Astrocyte (in vitro differentiated cells and primary cell): ENCODE measurements at regions not wholly inside any gene's neighbourhood (a gene's known extent, or its start where the extent isn't known, plus 50 kb on each side); places are given as distances from the start of the nearest gene placed in this dataset.

Experiments
- DNase-seq: peaks from one replicate; pipeline ENCODE4 v3.0.0-alpha.2; 2010; ENCODE audit warnings: low read depth
- FAIRE-seq: peaks from 2 replicates; lab custom pipeline; 2011; peaks lifted over from hg19 to GRCh38; lab: Jason Lieb, UNC
- H2AFZ ChIP-seq: 2 replicates; pipeline ENCODE4 v1.6.0; 2012; ENCODE audit warnings: low read depth, low read length, inconsistent platforms
- H3K27ac ChIP-seq: 2 replicates; pipeline ENCODE4 v1.5.1; 2011; ENCODE audit warnings: low read depth, low read length, inconsistent platforms
- H3K27me3 ChIP-seq: 2 replicates; pipeline ENCODE4 v1.6.0; 2011; ENCODE audit warnings: low read length, inconsistent platforms; ENCODE audit not compliant: insufficient read depth
- H3K36me3 ChIP-seq: 2 replicates; pipeline ENCODE4 v1.5.1; 2011; ENCODE audit warnings: low read length, inconsistent platforms; ENCODE audit not compliant: insufficient read depth
- H3K4me1 ChIP-seq: 2 replicates; pipeline ENCODE4 v1.5.1; 2011; ENCODE audit warnings: low read length, inconsistent platforms; ENCODE audit not compliant: insufficient read depth
- H3K4me2 ChIP-seq: 2 replicates; pipeline ENCODE4 v1.6.0; 2012; ENCODE audit warnings: low read length, inconsistent platforms
- H3K4me3 ChIP-seq: 2 replicates; pipeline ENCODE4 v1.5.1; 2011; ENCODE audit warnings: low read depth, mild to moderate bottlenecking, low read length, inconsistent platforms; ENCODE audit not compliant: insufficient read depth
- H3K79me2 ChIP-seq: 2 replicates; pipeline ENCODE4 v1.6.0; 2012; ENCODE audit warnings: mild to moderate bottlenecking, low read length, inconsistent platforms; ENCODE audit not compliant: insufficient read depth
- H3K9ac ChIP-seq: 2 replicates; pipeline ENCODE4 v1.6.0; 2012; ENCODE audit warnings: mild to moderate bottlenecking, low read length, inconsistent platforms
- H3K9me3 ChIP-seq: 2 replicates; pipeline ENCODE4 v1.5.1; 2012; ENCODE audit warnings: low read depth, mild to moderate bottlenecking, low read length, inconsistent platforms; ENCODE audit not compliant: insufficient read depth
- H4K20me1 ChIP-seq: 2 replicates; pipeline ENCODE4 v1.6.0; 2012; ENCODE audit warnings: low read length, inconsistent platforms; ENCODE audit not compliant: insufficient read depth
- H3K27ac Mint-ChIP-seq: one replicate; pipeline ENCODE4 v1.8.0; 2021; ENCODE audit warnings: mild to moderate bottlenecking, mixed read lengths; ENCODE audit not compliant: unreplicated experiment
- H3K27me3 Mint-ChIP-seq: one replicate; pipeline ENCODE4 v1.8.0; 2021; ENCODE audit warnings: low read depth, mixed read lengths; ENCODE audit not compliant: unreplicated experiment
- H3K36me3 Mint-ChIP-seq: one replicate; pipeline ENCODE4 v1.8.0; 2021; ENCODE audit warnings: low read depth, mixed read lengths; ENCODE audit not compliant: unreplicated experiment
- H3K4me1 Mint-ChIP-seq: one replicate; pipeline ENCODE4 v1.8.0; 2021; ENCODE audit warnings: low read depth, mixed read lengths; ENCODE audit not compliant: unreplicated experiment
- H3K4me3 Mint-ChIP-seq: one replicate; pipeline ENCODE4 v1.8.0; 2021; ENCODE audit warnings: mild to moderate bottlenecking, moderate library complexity, mixed read lengths; ENCODE audit not compliant: unreplicated experiment
- H3K9me3 Mint-ChIP-seq: one replicate; pipeline ENCODE4 v1.8.0; 2021; ENCODE audit warnings: mild to moderate bottlenecking, mixed read lengths; ENCODE audit not compliant: unreplicated experiment
- CTCF ChIP-seq: IDR thresholded peaks from 2 replicates; pipeline ENCODE4 v1.5.1; 2011; ENCODE audit warnings: low read depth, mild to moderate bottlenecking, inconsistent platforms, low read length, moderate library complexity; ENCODE audit not compliant: insufficient read depth
- EZH2 ChIP-seq: IDR thresholded peaks from 2 replicates; pipeline ENCODE4 v1.6.1; 2012; ENCODE audit warnings: mild to moderate bottlenecking, low read length, inconsistent platforms; ENCODE audit not compliant: insufficient read depth

GRCh38 chr5:74337254-74337983, 303.1 kb downstream of the ENC1 start:
- Histone ChIP-seq H3K4me3 (no peak overlapping the region), H3K9me3 (no peaks in the 10 kb centered on the region), H3K4me2 (no peak overlapping the region), H4K20me1 (no peaks in the 10 kb centered on the region), H3K9ac (no peak overlapping the region), H3K79me2 (no peaks in the 10 kb centered on the region), H3K4me1 (no peaks in the 10 kb centered on the region), H3K36me3 (no peaks in the 10 kb centered on the region), H2AFZ (no peak overlapping the region), H3K27ac (no peak overlapping the region), H3K27me3 (no peaks in the 10 kb centered on the region)
- FAIRE-seq (no peak), DNase-seq (no peak)
- Mint-ChIP-seq H3K27ac (peak overlapping the region; percentile 55), H3K4me3 (no peak overlapping the region), H3K27me3 (no peaks in the 10 kb centered on the region), H3K9me3 (no peaks in the 10 kb centered on the region), H3K4me1 (peaks cover 29% of the 10 kb centered on the region), H3K36me3 (no peaks in the 10 kb centered on the region)
- TF ChIP-seq EZH2 (no peak), CTCF (no peak)

- DNase-seq: no peak
- Histone ChIP-seq H3K4me1 (no peaks in the 10 kb centered on the region), H3K27ac (no peak overlapping the region), H3K36me3 (no peaks in the 10 kb centered on the region), H3K9ac (no peak overlapping the region), H3K4me3 (no peak overlapping the region), H3K4me2 (no peak overlapping the region), H4K20me1 (no peaks in the 10 kb centered on the region), H3K27me3 (no peaks in the 10 kb centered on the region), H3K79me2 (no peaks in the 10 kb centered on the region), H3K9me3 (no peaks in the 10 kb centered on the region), H2AFZ (no peak overlapping the region)
- H3K27me3 Mint-ChIP-seq: no peaks in the 10 kb centered on the region
- H3K4me1 Mint-ChIP-seq: peaks cover 27% of the 10 kb centered on the region
- no peak for FAIRE-seq
- TF ChIP-seq EZH2 (no peak), CTCF (no peak)
- H3K36me3 Mint-ChIP-seq: no peaks in the 10 kb centered on the region
- no peak overlapping the region for H3K4me3 Mint-ChIP-seq
- H3K27ac Mint-ChIP-seq: no peak overlapping the region
- H3K9me3 Mint-ChIP-seq: no peaks in the 10 kb centered on the region
These were observed 304.2 kb downstream of the ENC1 start for GRCh38 chr5:74336297-74336696.

DNA sequence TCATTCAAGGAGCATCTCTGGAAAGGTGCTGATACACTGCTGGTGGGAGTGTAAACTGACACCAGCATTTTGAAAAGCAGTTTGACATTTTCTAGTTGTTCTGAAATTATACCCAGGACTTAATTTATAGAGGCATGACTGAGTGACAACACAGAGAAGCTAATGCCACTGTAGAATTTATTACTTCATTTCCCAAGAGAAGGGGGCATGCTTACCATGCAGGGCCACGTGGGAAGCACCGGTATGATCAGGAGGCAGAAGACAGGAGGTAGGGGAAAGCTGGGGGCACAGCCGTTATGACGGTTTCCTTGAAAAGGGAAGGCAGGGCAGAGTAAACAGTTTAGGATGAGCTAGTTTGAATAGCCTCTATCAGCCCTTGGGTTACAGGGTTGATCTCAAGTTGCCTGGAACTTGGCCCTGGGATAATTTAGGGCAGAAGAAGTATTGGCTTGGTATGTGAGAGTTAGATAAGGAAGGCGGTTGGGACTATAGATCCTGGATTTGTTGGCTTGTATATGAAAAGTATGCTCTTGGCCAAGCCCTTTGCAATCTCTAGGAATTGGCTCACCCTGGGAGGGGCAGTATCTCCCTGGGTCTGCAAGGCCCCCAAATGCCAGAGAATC, 305.7 kb downstream of the ENC1 start:
- H3K79me2 ChIP-seq: no peaks in the 10 kb centered on the region
- no peaks in the 10 kb centered on the region for H3K9me3 ChIP-seq
- H3K9me3 Mint-ChIP-seq: no peaks in the 10 kb centered on the region
- no peaks in the 10 kb centered on the region for H3K4me1 ChIP-seq
- FAIRE-seq: no peak
- no peak overlapping the region for H3K27ac Mint-ChIP-seq
- no peak overlapping the region for H3K4me2 ChIP-seq
- no peak overlapping the region for H3K9ac ChIP-seq
- peaks cover 24% of the 10 kb centered on the region for H3K4me1 Mint-ChIP-seq
- no peaks in the 10 kb centered on the region for H3K27me3 Mint-ChIP-seq
- no peak overlapping the region for H3K27ac ChIP-seq
- no peaks in the 10 kb centered on the region for H3K36me3 Mint-ChIP-seq
- TF ChIP-seq EZH2 (no peak), CTCF (no peak)
- no peak overlapping the region for H2AFZ ChIP-seq
- DNase-seq: no peak
- no peak overlapping the region for H3K4me3 ChIP-seq
- H3K36me3 ChIP-seq: no peaks in the 10 kb centered on the region
- no peak overlapping the region for H3K4me3 Mint-ChIP-seq
- no peaks in the 10 kb centered on the region for H4K20me1 ChIP-seq
- H3K27me3 ChIP-seq: no peaks in the 10 kb centered on the region
